OCI-LY7 (cell line): ENCODE measurements at regions not wholly inside any gene's neighbourhood (a gene's known extent, or its start where the extent isn't known, plus 50 kb on each side); places are given as distances from the start of the nearest gene placed in this dataset.

Source experiments
- CTCF ChIP-seq: fragments of 200-600 bp; sonication (generic); conservative IDR thresholded peaks from 2 replicates; pipeline ENCODE4 v1.5.1; 2014; ENCODE audit warnings: mild to moderate bottlenecking, antibody characterized with exemption, low read length, moderate library complexity, mixed read lengths
- EZH2phosphoT487 ChIP-seq: fragments of 200-600 bp; sonication (generic); IDR thresholded peaks from 2 replicates; pipeline ENCODE4 v1.6.1; 2018; ENCODE audit warnings: low read depth, borderline replicate concordance, mild to moderate bottlenecking, mixed run types, antibody characterized with exemption, low read length, moderate library complexity, mixed read lengths

DNA sequence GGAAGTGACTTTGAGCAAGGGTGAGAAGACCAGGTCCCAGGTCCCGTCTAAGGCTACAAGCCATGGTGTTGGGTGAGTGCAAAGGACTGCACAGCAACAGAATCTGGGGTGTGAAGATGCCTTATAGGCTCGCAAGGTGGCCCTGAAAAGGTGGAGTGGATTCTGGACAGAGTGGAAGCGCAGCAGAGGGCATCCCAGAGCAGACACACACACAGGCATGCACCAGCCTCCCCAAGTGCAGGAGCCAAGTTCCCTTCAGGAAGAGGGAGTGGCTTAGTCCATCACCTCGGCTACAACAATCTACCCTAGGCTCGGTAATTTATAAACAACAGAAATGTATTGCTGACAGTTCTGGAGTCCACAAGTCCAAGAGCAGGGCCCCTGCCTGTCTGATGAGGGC, 180.1 kb upstream of the PDE10A start:
- TF ChIP-seq CTCF (no peak), EZH2phosphoT487 (no peak)
